LNCAP (cell line): ENCODE measurements at regions not wholly inside any gene's neighbourhood (a gene's known extent, or its start where the extent isn't known, plus 50 kb on each side); places are given as distances from the start of the nearest gene placed in this dataset.

Experiments used
- TF ChIP-seq, protein P1 (sequence below): fragments of 450-650 bp; IDR thresholded peaks from 2 replicates; pipeline ENCODE4 v1.5.1; 2017; ENCODE audit warnings: mild to moderate bottlenecking

DNA sequence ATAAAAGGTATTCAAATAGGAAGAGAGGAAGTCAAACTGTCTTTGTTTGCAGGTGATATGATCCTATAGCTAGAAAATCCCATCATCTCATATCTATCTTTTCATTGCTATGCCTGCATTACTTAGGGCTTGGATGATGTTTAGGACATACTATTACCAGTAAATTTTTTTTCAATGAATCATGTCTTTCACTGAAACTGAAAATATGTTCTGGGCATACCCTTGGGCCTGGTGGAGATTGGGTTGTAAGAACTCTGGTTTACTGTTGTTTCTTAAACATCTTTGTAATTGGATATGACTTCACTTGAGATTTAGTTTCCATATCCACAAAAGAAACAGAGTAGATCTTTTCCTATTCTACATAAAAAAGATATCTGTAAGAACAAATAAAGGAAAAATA, 502.2 kb upstream of the PRMT6 start:
- TF ChIP-seq, protein P1, sequence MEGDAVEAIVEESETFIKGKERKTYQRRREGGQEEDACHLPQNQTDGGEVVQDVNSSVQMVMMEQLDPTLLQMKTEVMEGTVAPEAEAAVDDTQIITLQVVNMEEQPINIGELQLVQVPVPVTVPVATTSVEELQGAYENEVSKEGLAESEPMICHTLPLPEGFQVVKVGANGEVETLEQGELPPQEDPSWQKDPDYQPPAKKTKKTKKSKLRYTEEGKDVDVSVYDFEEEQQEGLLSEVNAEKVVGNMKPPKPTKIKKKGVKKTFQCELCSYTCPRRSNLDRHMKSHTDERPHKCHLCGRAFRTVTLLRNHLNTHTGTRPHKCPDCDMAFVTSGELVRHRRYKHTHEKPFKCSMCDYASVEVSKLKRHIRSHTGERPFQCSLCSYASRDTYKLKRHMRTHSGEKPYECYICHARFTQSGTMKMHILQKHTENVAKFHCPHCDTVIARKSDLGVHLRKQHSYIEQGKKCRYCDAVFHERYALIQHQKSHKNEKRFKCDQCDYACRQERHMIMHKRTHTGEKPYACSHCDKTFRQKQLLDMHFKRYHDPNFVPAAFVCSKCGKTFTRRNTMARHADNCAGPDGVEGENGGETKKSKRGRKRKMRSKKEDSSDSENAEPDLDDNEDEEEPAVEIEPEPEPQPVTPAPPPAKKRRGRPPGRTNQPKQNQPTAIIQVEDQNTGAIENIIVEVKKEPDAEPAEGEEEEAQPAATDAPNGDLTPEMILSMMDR = no peak

DNA sequence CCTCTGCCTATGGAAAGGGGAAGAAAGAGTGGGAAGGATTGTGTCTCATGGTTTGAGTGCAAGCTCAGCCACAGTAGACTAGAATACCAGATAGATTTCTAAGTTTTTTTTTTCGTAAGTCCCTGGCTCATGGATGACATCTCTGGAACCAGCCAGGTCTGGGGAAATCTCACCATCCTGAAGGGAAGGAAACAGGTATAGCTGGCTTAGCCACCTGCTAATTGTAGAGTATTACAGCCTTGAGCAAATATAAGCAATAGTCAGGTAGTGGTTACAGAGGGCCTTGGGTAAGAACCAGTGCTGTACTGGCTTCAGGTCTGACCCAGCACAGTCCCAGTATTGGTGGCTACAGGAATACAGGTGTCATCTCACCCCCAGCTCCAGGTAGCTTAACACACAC, 500.9 kb upstream of the PRMT6 start:
- TF ChIP-seq, protein P1 = no peak

DNA sequence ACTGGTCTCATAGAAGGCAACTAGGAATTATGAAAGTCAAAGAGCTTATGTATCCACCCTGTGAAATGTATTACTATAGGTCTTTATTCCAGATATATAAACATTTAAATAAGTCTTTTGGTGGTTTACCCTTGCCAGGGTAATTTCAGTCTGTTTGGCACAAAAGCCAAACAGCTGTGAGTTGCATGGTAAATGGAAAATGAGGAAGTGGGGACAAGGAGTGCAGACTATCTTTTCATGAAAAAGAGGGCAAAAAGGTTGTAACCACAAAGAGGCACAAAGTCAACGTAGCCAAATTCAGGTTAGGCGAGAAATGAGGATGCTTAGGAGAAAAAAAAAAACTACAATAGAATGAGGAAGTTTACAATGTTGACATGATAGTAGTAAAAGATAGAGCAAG, 492.3 kb upstream of the PRMT6 start:
- TF ChIP-seq, protein P1 = no peak

DNA sequence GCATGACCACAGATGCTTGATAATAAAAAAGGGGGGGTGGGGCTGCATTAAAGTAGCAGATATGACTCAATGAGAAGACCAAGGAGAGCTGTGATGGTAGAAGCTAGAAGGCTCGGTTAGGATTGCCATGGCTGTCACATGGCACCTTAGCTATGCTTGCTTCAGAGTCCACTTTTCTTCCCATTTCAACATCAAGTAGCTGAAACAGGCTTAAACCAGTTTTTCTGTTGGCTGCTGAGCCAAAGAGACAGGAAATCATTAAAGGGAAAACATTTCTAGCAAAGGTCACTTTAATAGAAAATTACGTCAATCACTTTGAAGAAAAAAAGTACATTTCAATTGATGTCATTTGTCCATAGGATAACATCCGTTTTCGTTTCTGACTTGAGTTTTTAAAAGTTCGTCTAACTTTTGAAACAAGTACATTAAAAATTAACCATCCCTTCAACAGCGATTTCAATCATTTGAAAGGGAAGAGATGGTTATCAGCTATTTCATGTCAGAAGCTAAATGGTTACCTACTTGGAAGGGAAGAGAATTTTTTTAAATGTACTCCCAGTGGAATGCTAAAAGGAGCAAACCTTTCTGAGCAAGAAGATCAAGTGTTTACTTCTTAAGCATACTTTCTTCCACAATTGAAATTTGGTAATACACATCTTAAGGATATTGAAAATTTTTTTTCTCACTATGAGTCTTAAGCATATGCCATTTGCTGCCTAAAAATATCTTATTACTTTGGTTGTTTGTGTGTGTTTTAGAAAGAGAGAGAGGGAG, 488.1 kb upstream of the PRMT6 start:
- TF ChIP-seq, protein P1 = no peak

DNA sequence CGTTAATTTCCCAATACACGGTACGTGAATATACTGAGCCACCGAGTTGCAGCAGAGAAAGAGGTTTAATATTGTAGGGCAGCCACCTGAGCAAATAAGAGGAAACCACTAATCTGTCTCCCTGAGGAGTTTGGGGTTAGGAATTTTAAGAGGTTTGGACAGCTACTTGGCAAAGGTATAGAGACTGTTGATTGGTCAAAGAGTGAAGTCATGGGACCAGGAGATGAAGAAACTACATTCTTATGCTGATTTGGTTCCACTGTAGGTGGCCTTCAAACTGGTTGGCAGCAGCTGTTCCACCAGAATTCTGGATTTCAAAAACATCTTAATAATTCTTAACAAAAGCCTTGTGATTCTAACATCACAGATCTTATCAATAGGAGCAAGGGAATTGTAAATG, 485.4 kb upstream of the PRMT6 start:
- TF ChIP-seq, protein P1 = no peak

DNA sequence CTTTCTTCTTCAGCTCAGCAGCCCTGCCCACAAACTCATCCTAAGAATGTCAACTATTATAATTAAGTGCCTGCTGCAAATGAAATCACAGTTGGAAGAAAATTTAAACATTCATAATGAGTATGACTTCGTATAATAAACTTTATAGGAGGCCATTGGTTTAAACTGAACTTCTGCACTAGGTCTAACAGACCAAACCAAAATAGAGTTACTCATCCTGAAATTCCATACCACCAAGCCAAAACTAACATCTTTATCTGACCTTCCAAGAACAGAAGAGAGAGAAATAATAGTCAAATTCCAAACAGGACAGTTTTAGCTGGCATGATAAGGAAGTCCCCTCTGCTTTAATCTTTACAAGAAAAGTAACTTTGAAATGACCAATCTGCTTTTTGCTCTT, 472.4 kb upstream of the PRMT6 start:
- TF ChIP-seq, protein P1 = no peak

DNA sequence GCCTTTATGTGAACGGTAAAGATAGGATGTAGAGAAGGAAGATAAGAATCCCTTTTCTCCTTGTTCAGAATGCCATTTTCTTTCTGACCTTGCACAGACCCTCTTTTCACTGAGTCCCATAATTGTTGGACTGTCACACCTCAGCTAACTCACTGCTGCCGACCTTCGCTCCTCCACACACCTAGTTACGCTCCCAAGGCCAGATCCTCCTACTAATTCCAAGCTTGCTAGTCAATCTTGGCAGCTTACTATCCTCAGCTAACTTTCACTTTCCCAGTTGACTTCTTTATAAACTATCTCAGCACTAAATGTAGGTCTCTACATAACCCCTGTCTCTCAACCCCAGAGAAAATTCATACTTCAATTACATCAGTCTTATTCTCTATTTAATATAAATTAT, 471.8 kb upstream of the PRMT6 start:
- TF ChIP-seq, protein P1 = no peak

DNA sequence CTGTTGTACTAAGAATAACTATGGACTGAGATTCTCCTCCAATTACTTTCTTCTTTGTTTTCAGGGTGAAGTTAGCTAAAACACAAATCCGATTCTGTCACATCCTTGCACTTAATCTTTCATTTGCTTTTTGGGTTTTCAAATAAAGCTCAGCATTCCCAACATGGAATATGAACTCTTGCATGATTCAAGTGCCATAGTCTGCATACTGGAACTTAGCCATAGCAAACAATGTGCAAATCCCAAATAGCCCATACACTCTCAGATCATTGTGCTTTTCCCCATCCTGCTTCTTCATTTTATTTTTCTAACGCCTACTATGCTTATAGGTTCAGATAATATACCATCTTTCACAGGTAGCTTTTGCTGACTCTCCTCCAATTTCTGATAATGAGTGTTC, 455.8 kb upstream of the PRMT6 start:
- TF ChIP-seq, protein P1 = no peak
